GM10248 (cell line): ENCODE measurements at regions not wholly inside any gene's neighbourhood (a gene's known extent, or its start where the extent isn't known, plus 50 kb on each side); places are given as distances from the start of the nearest gene placed in this dataset.

ENCODE experiments used
- CTCF ChIA-PET: fragments of 300-600 bp; sonication (Branson Sonifier 250); formaldehyde crosslinking; extraction: SDS; loops from one replicate; lab custom pipeline; 2021; ENCODE audit warnings: antibody characterized with exemption; lab: Yijun Ruan, JAX
- POLR2A ChIA-PET: fragments of 350-650 bp; sonication (Branson Sonifier 250); formaldehyde crosslinking; extraction: SDS; loops from one replicate; lab custom pipeline; 2020; ENCODE audit warnings: antibody characterized with exemption; lab: Yijun Ruan, JAX
- DNase-seq: peaks from one replicate; pipeline ENCODE4 v3.0.0; 2012; ENCODE audit errors: extremely low spot score
- CTCF ChIP-seq: IDR thresholded peaks from 2 replicates; pipeline ENCODE4 v1.5.1; 2012; ENCODE audit warnings: mild to moderate bottlenecking, low read depth; ENCODE audit errors: extremely low read depth, missing control alignments, control extremely low read depth

- CTCF ChIA-PET = no interaction called here
- no peak for TF ChIP-seq CTCF
- POLR2A ChIA-PET = no interaction called here
- DNase-seq = no peak
Measured at GRCh38 chr12:73352826-73353225, 1080.7 kb downstream of the TRHDE start.

DNA sequence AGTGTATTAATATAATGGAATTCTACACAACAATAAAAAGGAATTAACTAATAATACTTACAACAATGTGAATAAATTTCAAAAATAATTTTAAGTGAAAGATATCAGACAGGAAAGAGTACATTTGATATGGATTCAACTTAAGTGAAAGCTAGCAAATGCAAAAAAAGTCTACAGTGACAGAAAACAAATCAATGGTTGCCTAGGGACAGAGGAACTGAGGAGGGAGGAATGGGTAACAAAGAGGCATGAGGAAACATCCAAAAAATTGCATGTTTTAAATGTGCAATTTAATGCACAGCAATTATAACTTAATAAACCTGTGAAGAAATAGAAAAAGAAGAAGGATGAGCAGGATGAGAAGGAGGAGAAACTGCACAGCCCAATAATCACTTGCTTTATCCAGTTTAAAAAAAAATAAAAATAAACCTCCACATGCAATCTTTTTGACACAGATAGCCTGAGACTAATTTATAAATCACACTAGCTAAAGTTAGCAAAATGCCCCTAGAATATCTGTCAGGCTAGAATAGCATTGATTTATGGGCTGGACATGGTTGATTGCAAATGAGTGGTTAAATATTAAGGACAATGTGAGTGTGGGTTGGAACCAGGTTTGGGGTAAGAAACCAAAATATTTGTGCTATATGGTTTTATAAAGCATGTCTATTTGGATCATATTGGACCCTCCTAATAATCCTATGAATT lies 1089.1 kb downstream of the TRHDE start:
- no peak for TF ChIP-seq CTCF
- no peak for DNase-seq
- ChIA-PET POLR2A (no interaction called here), CTCF (no interaction called here)

GRCh38 chr12:73361864-73362230 lies 1089.7 kb downstream of the TRHDE start:
- DNase-seq = no peak
- ChIA-PET POLR2A (no interaction called here), CTCF (no interaction called here)
- no peak for TF ChIP-seq CTCF

DNA sequence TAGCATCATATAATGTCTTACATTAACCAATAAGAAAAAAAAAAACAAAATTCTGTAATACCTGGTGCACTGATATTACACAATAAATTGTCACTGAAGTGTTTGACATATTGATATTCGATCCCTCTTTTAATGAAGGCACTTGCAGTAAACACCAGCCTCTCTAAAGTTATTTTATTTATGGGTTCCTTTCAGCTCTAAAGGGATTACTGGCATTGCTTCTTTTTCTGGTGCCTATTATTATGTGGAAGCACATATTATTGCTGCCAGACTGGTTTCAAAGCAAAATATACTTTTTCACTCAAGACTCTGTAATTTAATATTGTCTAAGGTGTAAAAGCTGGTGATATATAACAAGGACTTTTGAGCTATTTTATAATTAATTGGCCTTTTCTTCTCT lies 1090.5 kb downstream of the TRHDE start:
- TF ChIP-seq CTCF = no peak
- CTCF ChIA-PET = no interaction called here

DNA sequence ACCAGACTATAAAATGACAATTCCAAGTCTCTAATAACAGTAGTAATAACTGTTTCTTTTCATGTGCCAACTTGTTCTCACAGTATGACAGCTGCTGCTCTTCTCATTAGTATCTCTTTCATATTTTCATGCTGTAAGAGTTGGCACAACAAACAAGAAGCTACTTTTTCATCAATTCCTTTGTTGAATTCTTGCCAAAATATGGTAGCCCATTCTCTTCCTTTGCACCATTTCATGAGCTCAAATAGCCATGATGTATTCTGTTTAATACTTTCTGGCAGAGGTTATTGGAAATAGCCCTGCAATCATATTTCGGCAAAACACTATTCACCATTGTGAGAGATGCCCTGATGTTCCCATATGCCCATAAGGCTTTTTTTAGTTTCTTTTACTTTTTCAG lies 1100.7 kb downstream of the TRHDE start:
- TF ChIP-seq CTCF = no peak

More for the DNA sequence above, 1090.5 kb downstream of the TRHDE start:
- no peak for DNase-seq
- POLR2A ChIA-PET = no interaction called here

DNA sequence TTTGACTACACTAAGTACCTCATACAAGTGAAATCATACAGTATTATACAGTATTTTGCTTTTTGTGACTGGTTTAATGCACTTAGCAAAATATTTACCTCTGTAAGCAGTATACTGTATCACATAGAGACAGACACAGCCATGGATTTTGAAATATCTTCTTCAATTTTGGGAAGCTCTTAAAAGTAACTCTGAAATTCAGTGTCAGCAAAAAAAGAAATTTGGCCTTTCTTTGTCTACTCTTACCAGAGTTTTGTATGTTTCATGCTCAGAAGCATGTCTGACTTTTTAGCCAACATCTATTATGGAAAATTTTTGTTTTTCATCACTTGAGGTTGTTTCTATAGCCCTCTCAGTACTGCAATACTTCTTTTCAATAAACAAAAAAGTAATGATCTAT lies 1102.2 kb downstream of the TRHDE start:
- ChIA-PET POLR2A (no interaction called here), CTCF (interaction anchor here (1.1 to 1.3 kb wide), 3 partner anchors 9 to 16 kb away, joined by 3 to 4 read pairs (median 3); no protein-coding TSS in a partner anchor)
- no peak for TF ChIP-seq CTCF
- no peak for DNase-seq

More for the DNA sequence above, 1100.7 kb downstream of the TRHDE start:
- DNase-seq = no peak
- ChIA-PET POLR2A (no interaction called here), CTCF (no interaction called here)
